Lung (tissue), 11 donors: ENCODE measurements at regions not wholly inside any gene's neighbourhood (a gene's known extent, or its start where the extent isn't known, plus 50 kb on each side); places are given as distances from the start of the nearest gene placed in this dataset.

ENCODE experiments used
- ATAC-seq: fragments of 200-7000 bp; cut with Tn5 transposase; one replicate; pipeline ENCODE4 v1.9.1; 2020; ENCODE audit warnings: moderate number of reproducible peaks; ENCODE audit not compliant: insufficient read depth, low FRiP score
- DNase-seq, 3 donors: peaks; one replicate each; pipeline ENCODE4 v3.0.0-alpha.2; 2013 to 2017
- H3K27ac ChIP-seq, 2 donors: one replicate each; pipeline ENCODE4 v1.5.1; 2013; ENCODE audit warnings: mild to moderate bottlenecking in 2 of 2, moderate library complexity in 2 of 2, control low read depth in 1 of 2, inconsistent platforms in 1 of 2, low read depth in 1 of 2, low read length in 1 of 2
- H3K27me3 ChIP-seq, 3 donors: one replicate each; pipeline ENCODE4 v1.5.1; 2013; ENCODE audit warnings: low read length in 2 of 3; ENCODE audit not compliant: control insufficient read depth in 3 of 3, insufficient read depth in 3 of 3
- H3K36me3 ChIP-seq, 4 donors: one replicate each; pipeline ENCODE4 v1.5.1; 2013; ENCODE audit warnings: low read length in 4 of 4, mild to moderate bottlenecking in 1 of 4, moderate library complexity in 1 of 4; ENCODE audit not compliant: control insufficient read depth in 4 of 4, insufficient read depth in 4 of 4
- H3K4me1 ChIP-seq, 5 donors: one replicate each; pipeline ENCODE4 v1.5.1; 2013; ENCODE audit warnings: low read length in 5 of 5, mild to moderate bottlenecking in 2 of 5, moderate library complexity in 1 of 5; ENCODE audit not compliant: control insufficient read depth in 5 of 5, insufficient read depth in 5 of 5
- H3K4me3 ChIP-seq: one replicate; pipeline ENCODE4 v1.5.1; 2013; ENCODE audit warnings: mild to moderate bottlenecking, control low read depth, moderate library complexity
- H3K9ac ChIP-seq, 2 donors: one replicate each; pipeline ENCODE4 v1.5.1; 2013; ENCODE audit warnings: low read length in 2 of 2, control low read depth in 1 of 2; ENCODE audit not compliant: insufficient read depth in 1 of 2
- H3K9me3 ChIP-seq, 4 donors: one replicate each; pipeline ENCODE4 v1.5.1; 2013; ENCODE audit warnings: low read length in 3 of 4, mild to moderate bottlenecking in 1 of 4, moderate library complexity in 1 of 4; ENCODE audit not compliant: control insufficient read depth in 4 of 4, insufficient read depth in 3 of 4
- WGBS, 2 donors: extraction: QIAGEN DNeasy Blood & Tissue Kit; methylation state at CpG; one replicate each; pipeline ENCODE4 v1.1.7; 2013; 5-methylcytosine and 5-hydroxymethylcytosine counted together
- TF ChIP-seq, protein P1 (sequence below): IDR thresholded peaks from 2 replicates; pipeline ENCODE4 v1.5.1; 2012; ENCODE audit warnings: mild to moderate bottlenecking; ENCODE audit errors: control extremely low read depth, extremely low read depth
- donor health status: control.
- donor health status: control.
- donor health status: Bipolar disorder and iron deficiency.
- donor health status: healthy.
- donor health status: DM: yes; HTN: yes; CAD: no.

DNA sequence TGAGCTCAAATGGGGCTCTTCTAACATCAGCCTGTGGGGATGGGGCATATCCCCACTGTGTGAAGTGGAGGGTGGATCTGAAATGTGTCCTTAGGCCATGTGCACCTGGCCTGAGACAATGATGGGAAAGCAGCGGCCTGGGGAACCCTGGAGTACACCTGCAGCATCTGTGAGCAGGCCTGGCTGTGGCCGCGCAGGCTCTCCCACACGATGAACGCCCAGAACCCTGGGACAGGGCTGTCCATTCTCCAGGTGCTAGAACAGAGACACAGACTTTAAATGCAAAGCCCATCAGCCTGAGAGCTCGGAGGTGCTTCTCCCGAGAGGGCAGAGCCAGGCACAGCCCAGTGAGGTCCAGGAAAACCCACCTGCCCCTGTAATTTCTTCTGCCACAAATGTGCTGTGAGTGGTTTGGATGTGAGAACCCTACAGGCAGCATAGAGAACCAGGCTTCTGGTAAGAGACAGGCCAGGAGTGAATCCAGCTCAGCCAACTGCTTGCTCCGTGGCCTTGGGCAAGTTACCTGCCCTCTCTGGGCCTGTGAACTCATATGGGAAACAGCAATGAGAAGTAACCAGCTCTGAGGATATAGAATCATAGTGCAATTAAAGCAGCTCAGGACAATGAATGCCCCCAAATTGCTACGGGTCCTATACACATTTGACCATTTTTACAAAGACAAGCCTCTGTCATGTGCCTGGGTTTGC is 167.9 kb downstream of the SHANK2 start:
- DNase-seq (no peak), ATAC-seq (no peak)
- no peaks in the 10 kb centered on the region for H3K4me1 ChIP-seq
- H3K4me3 ChIP-seq = no peak overlapping the region
- 96 to 98% methylated on average over 9 of the region's 9 CpGs for WGBS, 2 donors
- H3K9me3 ChIP-seq = peaks cover 0 to 2% (median 0%) of the 10 kb centered on the region in 4 donors
- no peaks in the 10 kb centered on the region for H3K36me3 ChIP-seq
- TF ChIP-seq, protein P1, sequence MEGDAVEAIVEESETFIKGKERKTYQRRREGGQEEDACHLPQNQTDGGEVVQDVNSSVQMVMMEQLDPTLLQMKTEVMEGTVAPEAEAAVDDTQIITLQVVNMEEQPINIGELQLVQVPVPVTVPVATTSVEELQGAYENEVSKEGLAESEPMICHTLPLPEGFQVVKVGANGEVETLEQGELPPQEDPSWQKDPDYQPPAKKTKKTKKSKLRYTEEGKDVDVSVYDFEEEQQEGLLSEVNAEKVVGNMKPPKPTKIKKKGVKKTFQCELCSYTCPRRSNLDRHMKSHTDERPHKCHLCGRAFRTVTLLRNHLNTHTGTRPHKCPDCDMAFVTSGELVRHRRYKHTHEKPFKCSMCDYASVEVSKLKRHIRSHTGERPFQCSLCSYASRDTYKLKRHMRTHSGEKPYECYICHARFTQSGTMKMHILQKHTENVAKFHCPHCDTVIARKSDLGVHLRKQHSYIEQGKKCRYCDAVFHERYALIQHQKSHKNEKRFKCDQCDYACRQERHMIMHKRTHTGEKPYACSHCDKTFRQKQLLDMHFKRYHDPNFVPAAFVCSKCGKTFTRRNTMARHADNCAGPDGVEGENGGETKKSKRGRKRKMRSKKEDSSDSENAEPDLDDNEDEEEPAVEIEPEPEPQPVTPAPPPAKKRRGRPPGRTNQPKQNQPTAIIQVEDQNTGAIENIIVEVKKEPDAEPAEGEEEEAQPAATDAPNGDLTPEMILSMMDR = no peak
- H3K9ac ChIP-seq = no peak overlapping the region
- H3K27me3 ChIP-seq = no peaks in the 10 kb centered on the region
- H3K27ac ChIP-seq = no peak overlapping the region

DNA sequence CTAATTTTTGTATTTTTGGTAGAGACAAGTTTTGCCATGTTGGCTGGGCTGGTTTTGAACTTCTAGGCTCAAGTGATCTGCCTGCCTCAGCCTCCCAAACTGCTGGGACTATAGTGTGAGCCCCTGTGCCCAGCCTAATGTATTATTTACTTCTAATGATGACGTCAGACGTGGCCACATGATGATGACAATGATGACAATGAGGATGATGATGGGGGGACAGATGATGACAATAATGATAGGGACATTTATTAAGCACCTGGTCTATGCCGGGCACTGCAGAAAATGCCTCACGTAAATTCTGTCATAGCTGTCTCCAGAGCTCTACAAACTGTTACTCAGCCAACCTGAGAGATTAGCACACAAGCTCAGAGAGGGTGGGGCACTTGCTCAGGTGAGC is 169.3 kb downstream of the SHANK2 start:
- no peak overlapping the region for H3K27ac ChIP-seq
- H3K36me3 ChIP-seq = no peaks in the 10 kb centered on the region
- DNase-seq (no peak), ATAC-seq (no peak)
- 85 to 89% methylated on average over 4 of the region's 4 CpGs for WGBS, 2 donors
- TF ChIP-seq, protein P1 = no peak
- H3K9ac ChIP-seq = no peak overlapping the region
- H3K4me3 ChIP-seq = no peak overlapping the region
- H3K9me3 ChIP-seq = peaks cover 0 to 2% (median 0%) of the 10 kb centered on the region in 4 donors
- no peaks in the 10 kb centered on the region for H3K27me3 ChIP-seq
- no peaks in the 10 kb centered on the region for H3K4me1 ChIP-seq

DNA sequence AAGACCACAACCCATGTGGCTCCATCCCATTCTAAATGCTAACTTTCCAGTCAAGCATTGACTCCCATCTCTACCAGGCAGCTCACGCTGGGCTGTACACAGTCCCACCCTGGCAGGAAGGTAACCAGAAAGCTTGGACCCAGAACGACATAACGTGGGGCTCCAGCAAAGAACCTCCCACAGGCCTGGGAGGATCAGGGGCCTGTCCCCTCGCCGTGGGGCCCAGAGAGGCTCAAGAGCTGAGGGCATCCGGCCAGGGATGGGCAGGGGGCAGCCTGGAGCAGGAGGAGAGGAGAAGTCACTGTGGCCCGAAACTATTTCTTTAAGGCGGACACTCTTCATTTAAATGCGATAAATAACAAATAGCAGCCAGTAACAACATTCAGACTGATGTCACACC is 169.9 kb downstream of the SHANK2 start:
- peaks cover 0 to 4% (median 0%) of the 10 kb centered on the region in 4 donors for H3K9me3 ChIP-seq
- no peaks in the 10 kb centered on the region for H3K4me1 ChIP-seq
- no peak for DNase-seq
- no peaks in the 10 kb centered on the region for H3K27me3 ChIP-seq
- TF ChIP-seq, protein P1 = no peak
- H3K27ac ChIP-seq = no peak overlapping the region
- no peak overlapping the region for H3K9ac ChIP-seq
- WGBS, 2 donors = 78 to 91% methylated on average over 9 of the region's 9 CpGs
- ATAC-seq = no peak
- no peaks in the 10 kb centered on the region for H3K36me3 ChIP-seq
- no peak overlapping the region for H3K4me3 ChIP-seq
